HG03439 (cell line): ENCODE measurements at regions not wholly inside any gene's neighbourhood (a gene's known extent, or its start where the extent isn't known, plus 50 kb on each side); places are given as distances from the start of the nearest gene placed in this dataset.

Experiments
- ATAC-seq: cut with Tn5 transposase; IDR thresholded peaks from one replicate; pipeline ENCODE4 v1.9.1; 2021; ENCODE audit warnings: mild to moderate bottlenecking, moderate library complexity; ENCODE audit not compliant: unreplicated experiment

DNA sequence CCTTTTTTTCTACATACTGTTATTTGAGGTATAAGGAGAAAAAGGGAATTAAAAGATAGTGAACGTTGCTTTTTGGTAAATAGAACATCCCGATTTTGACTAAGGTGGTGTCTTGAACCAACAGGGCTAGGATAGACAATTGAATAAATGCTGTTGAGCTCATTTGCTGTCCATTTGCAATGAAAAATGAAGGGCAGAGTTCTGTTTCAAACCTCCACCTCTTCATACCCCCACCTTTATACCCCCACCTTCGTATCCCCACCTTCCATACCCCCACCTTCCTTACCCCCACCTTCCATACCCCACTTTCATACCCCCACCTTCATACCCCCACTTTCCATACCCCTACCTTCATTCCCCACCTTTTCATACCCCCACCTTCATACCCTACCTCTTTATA lies 93.4 kb upstream of the NAA20 start:
- no peak for ATAC-seq

DNA sequence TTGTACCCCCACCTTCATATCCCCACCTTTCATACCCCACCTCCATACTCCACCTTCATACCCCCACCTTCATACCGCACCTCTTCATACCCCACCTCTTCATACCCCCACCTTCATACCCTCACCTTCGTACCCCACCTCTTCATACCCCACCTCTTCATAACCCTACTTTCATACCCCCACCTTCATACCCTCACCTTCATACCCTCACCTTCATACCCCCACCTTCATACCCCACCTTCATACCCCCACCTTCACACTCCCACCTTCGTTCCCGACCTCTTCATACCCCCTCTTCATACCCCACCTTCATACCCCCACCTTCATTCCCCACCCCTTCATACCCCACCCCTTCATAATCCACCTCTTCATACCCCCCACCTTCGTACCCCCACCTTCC lies 92.9 kb upstream of the NAA20 start:
- ATAC-seq = no peak

DNA sequence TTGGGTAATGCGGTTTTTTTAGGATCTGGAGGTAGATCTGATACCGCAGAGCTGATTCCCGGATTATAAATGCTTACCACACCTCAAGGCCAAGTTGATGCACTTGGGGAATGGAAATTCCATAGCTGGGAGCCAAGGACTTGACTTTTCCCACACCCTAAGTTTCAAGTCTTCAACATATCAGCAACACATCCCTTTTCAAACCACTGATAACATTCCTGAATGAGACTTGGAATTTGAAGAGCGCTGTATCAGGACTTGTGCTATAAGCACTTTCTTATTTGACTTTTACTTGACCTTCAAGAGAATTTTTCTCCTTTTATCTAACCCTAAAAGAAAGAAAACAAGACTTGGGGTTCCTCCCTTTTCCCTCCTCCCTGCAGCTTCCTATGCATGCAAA lies 90.6 kb upstream of the NAA20 start:
- ATAC-seq = no peak

DNA sequence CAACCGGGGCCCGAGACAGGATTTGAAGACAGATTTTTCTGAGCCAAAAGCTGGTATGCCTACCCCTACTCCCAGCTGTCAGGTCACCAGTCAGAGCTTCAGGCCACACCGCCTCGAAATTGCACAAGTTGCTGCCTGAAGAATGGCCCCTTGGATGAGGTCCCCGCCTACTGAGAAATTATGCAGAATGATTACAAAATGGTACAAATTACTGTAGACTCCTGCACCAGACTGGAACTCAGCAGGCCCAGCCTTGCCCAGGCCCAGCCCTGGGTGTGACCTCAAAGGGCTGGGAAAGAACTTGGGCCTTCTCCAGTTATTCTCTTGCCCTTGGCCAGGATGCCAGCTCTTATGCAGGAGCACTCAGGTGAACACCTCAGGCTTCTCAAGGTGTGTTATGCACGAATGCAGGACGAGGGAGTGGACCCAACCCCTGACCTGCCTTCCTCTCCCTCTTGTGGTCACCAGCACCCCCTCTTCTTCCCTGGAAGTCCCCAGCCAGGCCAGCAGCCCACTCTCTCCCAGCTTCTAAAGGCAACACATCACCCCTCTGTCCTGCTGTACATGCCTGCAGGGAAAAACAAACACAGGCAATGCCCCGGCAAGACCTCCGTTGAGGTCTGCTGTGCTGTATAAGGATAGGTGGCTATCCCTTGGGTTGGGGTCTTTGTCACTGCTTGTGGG lies 88.7 kb upstream of the NAA20 start:
- no peak for ATAC-seq

DNA sequence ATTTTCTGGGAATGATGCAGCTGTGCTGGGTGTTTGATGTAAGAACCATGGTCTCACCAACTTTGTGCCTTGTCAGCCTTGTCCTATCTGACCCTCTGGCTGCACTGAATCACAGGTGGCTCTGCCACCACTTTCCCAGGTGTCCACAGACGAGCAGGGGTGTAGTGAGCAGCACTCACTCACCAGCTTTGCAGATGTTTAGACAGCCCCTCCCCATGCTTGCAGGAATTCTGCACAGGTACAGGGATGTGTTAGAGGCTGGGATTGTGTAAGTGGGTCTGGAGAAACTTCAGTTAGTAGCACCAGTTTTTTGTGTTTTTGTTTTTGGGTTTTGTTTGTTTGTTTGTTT lies 88.2 kb upstream of the NAA20 start:
- no peak for ATAC-seq

DNA sequence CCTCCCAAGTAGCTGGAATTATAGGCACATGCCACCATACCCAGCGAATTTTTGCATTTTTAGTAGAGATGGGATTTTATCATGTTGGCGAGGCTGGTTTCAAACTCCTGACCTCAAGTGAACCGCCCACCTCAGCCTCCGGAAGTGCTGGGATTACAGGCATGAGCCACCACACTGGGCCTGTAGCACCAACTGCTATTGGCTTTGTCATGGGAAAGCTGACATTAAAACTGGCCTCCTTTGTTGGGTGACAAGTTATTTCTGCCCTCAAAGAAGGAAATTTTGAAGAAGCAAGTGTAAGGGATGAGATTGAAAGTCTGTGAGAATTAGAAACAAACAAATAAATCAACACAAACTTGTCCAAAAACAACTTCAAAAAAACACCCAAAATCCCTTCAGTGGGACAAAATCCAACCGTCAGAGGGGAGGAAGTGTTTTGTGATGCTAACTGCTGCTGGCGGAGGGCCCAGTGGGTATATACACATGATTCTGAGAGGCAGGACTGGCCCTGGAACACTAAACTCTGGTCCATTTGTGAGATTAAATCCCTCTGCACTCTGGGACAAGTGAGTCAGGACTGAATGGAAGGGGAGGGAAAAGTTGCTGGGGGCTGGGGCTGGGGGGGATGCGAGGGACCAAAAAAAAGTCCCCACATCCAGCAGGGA lies 87.5 kb upstream of the NAA20 start:
- no peak for ATAC-seq

DNA sequence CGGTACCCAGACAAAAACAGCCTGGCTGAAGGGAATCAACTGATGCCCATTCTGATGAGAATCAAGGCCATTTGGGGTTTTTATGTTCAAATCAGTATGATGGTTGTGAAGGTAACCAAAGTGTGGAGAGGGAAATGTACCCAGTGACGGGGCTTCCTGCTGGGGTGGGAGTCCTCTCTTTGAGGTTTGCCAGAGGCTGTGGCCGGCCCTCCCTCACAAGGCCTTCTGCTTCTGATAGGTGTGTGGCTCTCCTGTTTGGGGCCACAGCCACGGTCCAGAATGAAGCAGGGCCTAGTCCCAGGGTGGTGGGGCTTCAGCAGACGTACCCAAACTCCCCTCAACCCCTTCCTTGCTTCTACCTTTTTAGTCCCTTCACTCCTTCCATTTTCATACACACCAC lies 86.7 kb upstream of the NAA20 start:
- ATAC-seq = no peak

DNA sequence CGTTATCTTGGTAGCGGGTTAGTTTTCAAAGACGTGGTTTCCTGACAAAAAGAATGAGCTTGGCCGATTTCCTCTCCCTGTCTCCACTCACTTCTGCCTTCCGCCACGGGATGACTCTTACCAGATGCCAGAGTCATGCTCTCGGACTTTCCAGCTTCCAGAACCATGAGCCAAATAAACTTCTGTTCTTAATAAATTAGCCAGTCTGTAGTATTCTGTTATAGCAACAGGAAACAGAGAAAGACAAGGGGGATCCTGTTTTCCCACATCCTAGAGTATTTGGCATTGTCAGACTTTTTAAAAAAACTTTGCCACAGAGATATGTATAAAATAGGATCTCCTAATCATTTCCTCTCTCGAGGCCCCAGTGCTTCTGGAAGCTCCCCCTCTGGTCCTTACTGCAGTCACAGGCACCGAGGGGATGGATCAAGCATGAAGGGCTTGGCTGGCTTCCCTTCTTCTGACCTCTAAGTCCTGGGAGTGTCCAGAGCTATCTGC lies 84.9 kb upstream of the NAA20 start:
- no peak for ATAC-seq

DNA sequence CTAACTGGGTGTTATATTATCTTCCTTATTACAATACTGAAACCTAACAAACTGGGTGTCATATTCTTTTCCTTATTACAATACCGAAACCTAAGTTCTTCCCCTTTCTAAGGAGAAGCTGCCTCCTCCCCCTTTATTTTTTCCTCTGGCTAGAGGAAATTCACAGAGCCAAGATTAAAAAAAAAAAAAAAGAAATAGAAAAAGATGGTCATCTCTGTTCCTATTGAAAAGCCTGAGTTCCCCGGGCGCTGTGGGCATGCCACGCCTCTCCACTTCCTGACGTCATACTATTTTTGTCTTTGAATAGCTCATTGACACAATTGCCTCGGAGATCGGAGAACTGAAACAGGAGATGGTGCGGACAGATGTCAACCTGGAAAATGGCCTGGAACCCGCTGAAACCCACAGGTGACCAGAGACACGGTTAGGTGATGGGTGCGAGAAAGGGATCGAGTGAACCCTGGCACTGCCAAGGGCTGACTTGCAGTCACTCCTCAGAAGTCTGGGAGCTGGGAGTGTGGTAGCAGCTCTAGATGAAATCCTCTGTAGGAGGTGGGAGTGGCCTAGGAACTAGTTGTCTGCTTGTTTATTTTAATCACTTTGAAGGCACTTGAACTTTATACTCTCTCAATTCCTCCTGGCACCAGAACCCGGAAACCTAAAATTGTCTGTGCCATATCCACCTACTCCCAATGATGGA lies 82.2 kb upstream of the NAA20 start:
- no peak for ATAC-seq

DNA sequence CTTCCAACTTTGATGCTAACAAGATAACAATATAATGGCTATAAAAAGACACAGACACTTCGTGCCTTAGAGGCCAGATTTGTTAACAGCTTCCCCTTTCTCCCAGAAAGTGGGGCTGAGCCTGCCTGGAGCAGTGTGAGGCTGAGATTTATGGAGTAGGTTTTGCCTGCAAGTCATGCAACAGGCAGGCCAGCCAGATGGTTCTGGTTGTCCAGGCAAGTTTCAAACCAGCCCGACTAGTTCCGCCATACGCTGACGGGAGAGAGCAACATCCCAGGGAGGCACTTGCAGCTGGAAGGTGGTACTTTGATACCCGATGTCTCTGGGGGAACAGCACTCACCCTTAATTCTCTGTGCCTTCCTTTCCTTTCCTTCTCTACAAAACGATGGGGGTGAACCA lies 81.3 kb upstream of the NAA20 start:
- ATAC-seq = no peak

DNA sequence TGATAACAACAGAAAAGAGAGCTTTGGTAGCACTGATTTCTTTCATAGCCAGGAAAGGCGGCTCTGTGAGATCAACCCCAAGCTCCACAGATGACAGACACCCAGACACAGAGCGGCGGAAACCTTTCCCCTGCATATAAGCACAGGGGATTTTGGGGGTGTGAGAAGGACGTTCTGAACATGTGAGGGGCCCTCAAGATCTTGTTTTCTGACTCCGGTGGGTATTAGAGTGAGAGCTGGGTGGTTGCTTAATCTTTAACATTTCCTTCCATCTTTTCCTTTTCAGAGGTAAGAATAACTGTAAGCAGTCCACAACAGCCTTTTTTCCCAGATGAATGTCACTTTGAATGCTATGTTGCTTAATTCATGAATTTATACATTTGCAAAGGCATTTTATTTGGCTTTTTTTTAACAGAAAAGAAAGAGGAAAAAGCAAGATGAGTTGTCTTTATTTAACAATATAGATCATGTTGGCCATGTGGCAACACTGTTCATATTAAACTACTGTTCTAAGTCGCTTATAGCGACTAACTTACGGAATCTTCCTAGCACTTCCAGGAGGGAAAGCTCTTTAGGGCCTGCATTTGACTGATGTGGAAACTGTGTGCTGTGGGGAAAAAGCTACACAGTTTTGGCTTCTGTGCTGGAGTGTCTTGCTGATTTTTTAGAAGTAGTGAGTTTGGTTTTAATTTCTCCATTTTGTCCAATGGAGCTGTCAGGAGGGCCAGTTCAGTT lies 80.5 kb upstream of the NAA20 start:
- ATAC-seq = no peak

DNA sequence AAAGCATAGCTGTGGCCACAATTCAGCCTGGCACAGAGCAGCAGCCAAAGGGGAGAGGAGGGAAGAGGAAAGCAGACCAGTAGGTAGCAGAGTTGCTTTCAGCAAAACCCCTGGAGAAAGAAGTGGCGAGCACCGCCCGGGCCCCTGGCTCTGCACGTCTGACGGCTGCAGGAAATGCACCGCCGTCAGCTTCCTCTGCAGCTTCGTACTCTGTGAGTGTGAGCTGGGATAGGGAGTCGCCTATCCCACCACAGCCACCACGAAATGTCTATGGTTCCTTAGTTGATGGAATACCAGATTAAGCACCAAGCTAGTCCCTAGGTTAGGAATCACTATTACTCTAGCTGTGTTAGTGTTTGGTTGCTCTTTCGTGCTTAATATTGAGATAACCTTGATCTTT lies 79.9 kb upstream of the NAA20 start:
- no peak for ATAC-seq

DNA sequence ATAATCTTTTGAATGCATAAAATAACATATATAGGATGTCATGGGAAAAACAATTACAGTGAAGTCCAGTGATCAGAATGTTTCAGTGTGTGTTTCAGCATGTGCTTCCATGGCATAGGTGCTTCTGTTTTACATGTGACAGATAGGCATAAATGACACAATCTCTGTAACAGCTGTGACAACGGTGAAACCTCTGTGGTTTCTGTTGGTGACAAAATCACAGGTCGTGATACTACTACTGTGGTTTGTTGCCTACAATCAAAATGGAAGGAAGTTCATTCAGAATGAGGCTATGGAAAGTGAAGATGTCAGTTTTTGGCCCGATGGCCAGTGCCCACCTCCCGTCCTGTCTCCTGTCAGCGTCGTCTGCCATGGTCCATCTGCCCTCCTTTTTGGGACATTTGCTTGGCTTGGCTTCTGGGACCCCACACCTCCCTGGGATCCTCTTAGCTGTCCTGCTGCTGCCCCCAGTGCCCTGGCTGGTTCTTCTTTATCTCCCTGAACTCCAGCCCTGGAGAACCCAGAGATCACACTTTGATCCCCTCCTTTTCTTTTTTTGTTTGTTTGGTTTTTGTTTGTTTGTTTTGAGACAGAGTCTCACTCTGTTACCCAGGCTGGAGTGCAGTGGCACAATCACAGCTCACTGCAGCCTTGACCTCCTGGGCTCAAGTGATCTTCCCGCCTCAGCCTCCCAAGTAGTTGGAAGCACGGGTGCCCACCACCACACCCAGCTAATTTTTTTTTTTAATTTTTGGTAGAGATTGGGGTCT lies 79.3 kb upstream of the NAA20 start:
- peak; percentile 89 for ATAC-seq

DNA sequence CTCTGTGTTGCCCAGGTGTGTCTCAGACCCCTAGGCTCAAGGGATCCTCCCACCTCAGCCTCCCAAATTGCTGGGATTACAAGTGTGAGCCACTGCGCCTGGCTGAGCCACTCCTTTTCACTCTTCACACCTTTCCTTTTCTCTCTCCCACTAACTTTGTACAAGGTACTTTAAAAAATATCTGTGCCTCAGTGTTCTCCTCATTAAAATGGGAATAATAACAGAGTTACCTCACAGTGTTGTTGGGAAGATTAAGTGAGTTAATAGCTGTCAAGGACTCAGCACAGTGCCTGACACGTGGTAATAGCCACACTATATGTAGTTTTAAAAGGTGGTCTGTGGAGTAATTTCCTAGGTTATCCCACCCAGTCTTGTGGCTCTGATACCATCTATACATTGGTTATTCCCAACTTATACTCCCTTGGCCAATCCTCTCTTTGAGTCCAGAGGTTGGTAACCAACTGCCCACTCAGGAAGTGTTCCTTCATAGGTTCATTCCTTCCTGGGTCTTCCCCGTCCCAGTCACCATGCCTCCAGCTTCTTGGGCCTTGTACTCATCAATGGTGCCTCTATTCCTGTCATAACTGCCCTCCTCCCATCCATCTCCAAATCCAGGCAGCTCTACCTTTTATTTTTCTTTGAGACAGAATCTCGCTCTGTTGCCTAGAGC lies 78.6 kb upstream of the NAA20 start:
- ATAC-seq = no peak

DNA sequence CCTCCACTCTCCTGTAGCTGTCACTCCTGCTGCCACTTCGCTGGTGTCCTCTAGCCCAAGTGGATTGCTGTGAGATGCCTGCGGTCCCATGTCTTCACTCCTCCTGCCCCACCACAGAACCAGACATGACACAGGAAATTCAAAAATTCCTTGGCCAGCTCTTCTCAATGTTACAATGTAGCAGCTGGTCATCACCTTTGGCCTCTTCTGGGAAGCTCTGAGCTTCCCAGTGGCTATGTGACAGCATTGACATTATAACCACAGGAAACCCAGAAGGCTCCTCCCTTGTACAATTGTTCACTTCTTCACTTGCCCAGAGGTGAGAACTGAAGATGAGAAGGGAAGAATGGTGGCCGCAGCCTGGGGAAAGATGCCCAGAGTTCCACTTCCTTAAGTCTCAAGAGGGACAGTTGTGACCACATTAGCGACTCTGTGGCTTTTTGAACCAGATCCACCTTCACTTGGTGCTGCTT lies 76.1 kb upstream of the NAA20 start:
- no peak for ATAC-seq

DNA sequence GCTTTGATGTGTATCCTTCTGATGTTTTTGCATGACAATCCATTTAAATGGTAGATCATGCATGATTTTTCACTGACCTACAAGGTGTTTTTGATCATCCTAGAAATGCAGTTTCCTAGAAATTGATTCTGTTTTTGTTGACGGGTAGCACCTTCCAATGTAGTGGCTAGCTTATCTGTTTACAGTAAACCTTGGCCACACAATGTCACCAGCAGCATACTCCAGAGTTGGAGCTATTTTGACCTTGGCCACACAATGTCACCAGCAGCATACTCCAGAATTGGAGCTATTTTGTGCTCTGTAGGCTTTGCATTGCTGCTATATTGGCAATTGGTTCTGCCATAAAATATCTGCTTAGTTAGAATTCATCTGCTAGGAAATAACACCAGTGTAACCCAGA lies 74.6 kb upstream of the NAA20 start:
- no peak for ATAC-seq

DNA sequence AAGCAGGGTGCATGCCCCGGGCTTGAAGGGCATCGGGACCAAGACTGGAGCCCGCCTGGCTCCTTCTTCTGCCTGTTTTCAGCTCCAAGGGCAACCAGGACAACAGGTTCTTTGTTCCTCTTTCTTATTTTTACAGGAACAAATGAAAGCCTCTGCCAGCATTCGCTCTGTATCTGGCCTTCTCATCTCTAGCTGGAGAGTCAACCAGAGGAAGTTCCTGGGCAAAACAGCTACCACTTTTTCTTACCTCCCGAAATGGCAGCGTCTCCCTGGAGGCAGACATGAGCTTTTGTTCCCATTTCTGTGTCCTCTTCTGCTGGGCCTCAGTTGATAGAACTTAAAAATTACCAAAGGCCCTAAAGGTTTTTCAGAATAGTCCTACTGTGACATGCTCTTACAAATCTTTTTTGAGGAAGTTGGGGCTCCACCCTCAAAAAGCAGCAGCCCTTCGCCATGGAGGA lies 74.1 kb upstream of the NAA20 start:
- no peak for ATAC-seq

DNA sequence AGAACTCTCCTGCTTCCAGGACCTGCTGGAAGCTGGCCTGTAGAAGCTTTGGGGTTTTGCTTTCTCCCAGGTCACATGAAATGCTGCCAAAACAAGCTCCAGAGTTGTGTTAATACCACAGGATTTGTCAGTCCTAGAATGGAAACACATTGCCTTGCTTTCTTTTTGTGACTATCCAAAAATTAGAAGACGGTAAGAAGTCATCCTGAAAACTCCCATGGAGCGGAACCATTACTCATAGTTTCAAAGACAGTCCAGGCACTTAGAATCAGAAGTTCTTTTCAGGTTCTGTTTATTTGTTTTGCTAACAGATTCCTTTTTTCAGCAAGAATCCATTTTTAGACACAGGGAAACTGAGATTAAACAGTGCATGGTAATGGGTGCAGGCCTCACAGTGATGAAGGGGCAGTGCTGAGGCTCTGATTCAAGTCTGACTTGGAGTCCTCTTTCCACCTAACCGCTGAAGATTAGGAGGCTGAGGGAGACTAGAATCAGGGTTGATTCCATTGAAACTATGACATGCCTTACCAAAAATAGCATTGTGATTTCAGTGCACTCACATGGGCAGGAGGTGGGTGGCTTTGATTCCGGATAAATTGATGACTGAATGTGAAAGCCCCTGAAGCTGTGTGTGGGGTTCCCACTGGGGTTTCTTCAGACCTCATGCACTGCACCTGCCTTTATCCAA lies 72.2 kb upstream of the NAA20 start:
- ATAC-seq = no peak
